Fibroblast of skin of right quadriceps (primary cell): ENCODE measurements at regions not wholly inside any gene's neighbourhood (a gene's known extent, or its start where the extent isn't known, plus 50 kb on each side); places are given as distances from the start of the nearest gene placed in this dataset.
"Not testable (repeated sequence)": the region's sequence is repeated elsewhere in the genome, so short reads cannot be mapped to it uniquely, and the experiment has no call there.

ENCODE experiments used
- DNase-seq: peaks from one replicate; pipeline ENCODE4 v3.0.0-alpha.2; 2013

GRCh38 chr13:61592489-61592888, 176.8 kb upstream of the PCDH20 start:
- DNase-seq = no peak

DNA sequence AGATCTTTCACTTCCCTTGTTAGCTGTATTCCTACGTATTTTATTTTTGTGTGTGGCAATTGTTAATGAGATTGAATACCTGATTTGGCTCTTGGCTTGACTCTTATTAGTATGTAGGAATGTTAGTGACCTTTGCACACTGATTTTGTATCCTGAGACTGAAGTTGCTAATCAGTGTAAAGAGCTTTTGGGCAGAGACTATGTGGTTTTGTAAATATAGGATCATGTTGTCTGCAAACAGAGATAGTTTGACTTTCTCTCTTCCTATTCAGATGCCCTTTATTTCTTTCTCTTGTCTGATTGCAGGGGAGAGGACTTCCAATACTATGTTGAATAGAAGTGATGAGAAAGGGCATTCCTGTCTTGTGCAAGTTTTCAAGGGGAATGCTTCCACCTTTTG, 160.3 kb upstream of the PCDH20 start:
- no peak for DNase-seq

DNA sequence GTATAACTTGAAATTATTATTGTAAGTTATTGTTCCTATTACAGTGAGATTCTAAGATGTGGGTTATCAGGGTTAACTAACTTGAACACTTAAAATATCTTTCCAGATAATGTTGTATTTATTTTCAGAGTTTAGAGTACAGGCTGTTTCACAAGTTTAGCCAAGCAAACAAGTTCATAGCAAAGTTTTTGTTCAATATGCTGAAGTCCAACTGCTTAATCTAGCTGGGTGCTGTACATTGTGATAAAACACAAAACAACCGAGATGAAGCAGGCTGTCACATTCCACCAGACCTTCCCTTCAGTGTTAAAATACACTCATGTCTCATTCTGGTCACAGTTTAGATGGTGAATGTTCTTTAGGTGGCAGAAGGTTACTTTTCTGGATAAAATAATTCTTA, 148.0 kb upstream of the PCDH20 start:
- DNase-seq = no peak

- DNase-seq = no peak
Observed at GRCh38 chr13:61546911-61547310, 131.3 kb upstream of the PCDH20 start.

DNA sequence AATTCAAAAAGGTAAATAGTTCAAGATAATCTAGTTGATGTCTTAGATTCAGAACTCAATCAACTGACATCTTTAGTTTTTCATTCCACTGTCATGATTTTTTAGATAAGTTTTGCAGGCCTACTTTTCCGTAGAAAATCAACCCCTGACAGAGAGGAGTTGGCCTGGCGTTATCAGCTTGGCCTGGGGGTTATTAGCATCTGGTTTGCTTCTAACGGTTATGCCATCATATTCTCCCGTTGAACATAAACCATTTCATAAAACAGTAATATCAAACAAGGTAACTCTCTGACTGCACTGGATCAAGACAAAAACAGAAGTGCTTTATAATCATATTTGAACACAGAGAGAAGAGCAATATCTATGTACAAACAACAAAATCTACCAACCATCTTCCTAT, 130.8 kb upstream of the PCDH20 start:
- no peak for DNase-seq

- DNase-seq = no peak
Observed at GRCh38 chr13:61536433-61536832, 120.8 kb upstream of the PCDH20 start.

- DNase-seq = no peak
Observed at GRCh38 chr13:61531383-61532065, 115.9 kb upstream of the PCDH20 start.

DNA sequence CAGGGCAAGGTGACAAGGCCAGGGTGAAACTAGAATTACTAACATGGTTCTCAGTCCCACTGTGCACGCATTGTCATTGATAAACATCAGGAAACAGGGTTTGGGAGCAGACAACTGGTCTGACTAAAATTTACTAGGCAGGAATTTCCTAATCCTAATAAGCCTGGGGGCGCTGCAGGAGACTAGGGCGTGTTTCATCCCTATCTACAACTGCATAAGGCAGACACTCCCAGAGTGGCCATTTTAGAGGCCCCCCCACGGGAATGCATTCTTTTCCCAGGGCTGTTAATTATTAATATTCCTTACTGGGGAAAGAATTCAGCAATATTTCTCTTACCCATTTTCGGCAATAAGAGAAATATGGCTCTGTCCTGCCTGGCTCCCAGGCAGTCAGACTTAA, 103.6 kb upstream of the PCDH20 start:
- not testable (repeated sequence) for DNase-seq

DNA sequence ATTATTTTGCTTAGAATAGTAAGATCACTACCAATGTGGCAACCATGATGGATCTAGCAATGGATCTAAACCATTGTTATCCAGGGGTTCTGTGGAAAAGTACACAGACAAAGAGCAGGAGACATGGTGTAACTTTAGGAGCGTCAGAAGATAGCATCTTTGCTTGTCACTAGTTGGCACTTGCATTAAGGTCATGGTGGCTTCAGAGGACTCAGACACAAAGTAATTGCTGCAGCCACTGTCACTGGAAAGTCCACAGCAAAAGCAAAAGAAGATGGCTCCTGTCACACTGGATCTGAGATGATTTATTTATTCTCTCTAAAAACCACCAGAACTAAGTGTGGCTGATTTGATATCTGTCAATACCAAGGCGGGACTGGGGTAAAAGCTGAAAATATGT, 93.3 kb upstream of the PCDH20 start:
- DNase-seq = no peak

DNA sequence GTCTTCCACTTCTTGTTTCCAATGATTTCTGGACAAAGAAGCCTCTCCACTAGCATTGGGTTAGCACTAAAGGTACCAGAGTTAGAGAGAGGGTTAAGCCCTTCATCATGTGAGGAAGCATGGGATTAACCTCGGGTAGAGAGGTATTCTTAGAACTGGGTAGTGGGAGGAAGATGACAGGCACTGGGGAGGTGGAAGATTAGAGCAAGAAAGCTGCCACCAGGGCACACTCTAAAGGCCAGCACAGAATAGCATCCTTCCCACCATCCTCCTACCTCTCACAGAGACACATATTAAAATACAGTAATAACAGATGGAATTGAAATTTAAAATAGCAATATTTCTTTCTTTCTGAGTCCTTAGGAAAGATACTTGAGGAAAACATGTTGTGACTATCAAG, 84.5 kb upstream of the PCDH20 start:
- DNase-seq = no peak

DNA sequence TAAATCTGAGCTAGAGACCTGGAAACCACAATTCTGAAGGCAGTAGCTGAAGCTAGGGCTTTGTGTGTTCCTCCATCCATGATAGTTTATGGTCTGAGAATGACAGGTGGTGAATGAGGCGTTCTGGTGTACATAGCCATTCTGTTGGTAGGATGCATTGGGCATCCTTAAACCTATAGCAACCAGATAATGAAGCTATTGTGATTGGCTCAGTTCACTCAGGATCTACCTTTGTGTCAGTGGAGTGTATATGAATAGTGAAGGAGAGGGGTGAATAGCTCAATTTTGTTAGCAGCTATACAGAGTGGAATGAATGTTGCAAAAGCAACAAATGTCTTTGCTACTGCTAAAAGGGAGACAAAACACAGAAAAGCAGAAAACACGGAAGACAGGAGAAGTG, 80.0 kb upstream of the PCDH20 start:
- no peak for DNase-seq

GRCh38 chr13:61493556-61493955, 77.9 kb upstream of the PCDH20 start:
- DNase-seq = not testable (repeated sequence)

- no peak for DNase-seq
Observed at GRCh38 chr13:61486496-61486895, 70.8 kb upstream of the PCDH20 start.

- no peak for DNase-seq
Observed at GRCh38 chr13:61485128-61485765, 69.6 kb upstream of the PCDH20 start.

- no peak for DNase-seq
Observed at GRCh38 chr13:61477619-61478018, 62.0 kb upstream of the PCDH20 start.

DNA sequence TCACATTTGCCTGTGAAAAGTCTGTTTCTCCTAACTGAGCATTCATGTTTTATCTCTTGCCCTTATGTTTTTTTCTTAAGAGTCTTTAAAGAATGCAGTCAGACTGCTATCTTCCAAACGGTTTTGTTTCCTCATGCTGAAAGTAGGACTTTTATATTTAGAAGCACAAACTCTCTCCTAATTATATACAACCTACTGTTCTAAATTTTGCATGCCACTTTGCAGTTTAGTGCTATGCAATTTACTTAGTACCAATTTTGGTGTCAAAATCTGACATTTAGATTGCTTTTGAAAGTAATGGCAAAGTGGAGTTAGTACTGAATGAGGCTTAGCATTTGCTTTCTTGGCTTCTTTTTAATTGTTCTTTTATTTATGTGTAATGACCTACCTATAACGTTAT, 55.1 kb upstream of the PCDH20 start:
- no peak for DNase-seq

GRCh38 chr13:61466280-61466679, 50.6 kb upstream of the PCDH20 start:
- no peak for DNase-seq
